GM19468 (cell line): ENCODE measurements at regions not wholly inside any gene's neighbourhood (a gene's known extent, or its start where the extent isn't known, plus 50 kb on each side); places are given as distances from the start of the nearest gene placed in this dataset.

Experiments
- ATAC-seq: cut with Tn5 transposase; IDR thresholded peaks from one replicate; pipeline ENCODE4 v1.9.1; 2021; ENCODE audit warnings: mild to moderate bottlenecking, moderate library complexity, moderate number of reproducible peaks; ENCODE audit not compliant: unreplicated experiment; ENCODE audit errors: extremely low read depth

- ATAC-seq = no peak
Observed at GRCh38 chr4:17301869-17302268, 210.0 kb downstream of the QDPR start.

GRCh38 chr4:17301266-17301665 lies 210.6 kb downstream of the QDPR start:
- no peak for ATAC-seq

- ATAC-seq = no peak
Observed at GRCh38 chr4:17296921-17297890, 214.7 kb downstream of the QDPR start.

GRCh38 chr4:17293901-17294300 lies 218.0 kb downstream of the QDPR start:
- ATAC-seq = no peak

- ATAC-seq = no peak
Observed at GRCh38 chr4:17288151-17288550, 223.7 kb downstream of the QDPR start.

GRCh38 chr4:17286752-17287460 lies 225.0 kb downstream of the QDPR start:
- ATAC-seq = no peak

GRCh38 chr4:17285747-17286146 lies 226.1 kb downstream of the QDPR start:
- no peak for ATAC-seq

GRCh38 chr4:17284323-17285175 lies 227.3 kb downstream of the QDPR start:
- ATAC-seq = no peak

GRCh38 chr4:17283832-17284231 lies 228.1 kb downstream of the QDPR start:
- ATAC-seq = no peak

- ATAC-seq = no peak
Observed at GRCh38 chr4:17283251-17283650, 228.6 kb downstream of the QDPR start.

- no peak for ATAC-seq
Observed at GRCh38 chr4:17280261-17281018, 231.4 kb downstream of the QDPR start.

GRCh38 chr4:17276776-17277175 lies 235.1 kb downstream of the QDPR start:
- ATAC-seq = no peak

GRCh38 chr4:17275836-17276235 lies 236.1 kb downstream of the QDPR start:
- ATAC-seq = no peak

- ATAC-seq = no peak
Observed at GRCh38 chr4:17273047-17273446, 238.8 kb downstream of the QDPR start.

- ATAC-seq = no peak
Observed at GRCh38 chr4:17272154-17272553, 239.7 kb downstream of the QDPR start.

GRCh38 chr4:17265653-17266052 lies 246.2 kb downstream of the QDPR start:
- ATAC-seq = no peak

GRCh38 chr4:17265139-17265538 lies 246.8 kb downstream of the QDPR start:
- no peak for ATAC-seq

GRCh38 chr4:17260166-17260907 lies 251.6 kb downstream of the QDPR start:
- no peak for ATAC-seq

- no peak for ATAC-seq
Observed at GRCh38 chr4:17258106-17258505, 253.8 kb downstream of the QDPR start.
